GM23248 (cell line): ENCODE measurements at regions not wholly inside any gene's neighbourhood (a gene's known extent, or its start where the extent isn't known, plus 50 kb on each side); places are given as distances from the start of the nearest gene placed in this dataset.

Source experiments
- DNase-seq: peaks from one replicate; pipeline ENCODE4 v3.0.0-alpha.2; 2015
- H2AFZ ChIP-seq: fragments of 200-600 bp; sonication (generic); 2 replicates; pipeline ENCODE4 v1.6.1; 2016; ENCODE audit warnings: antibody characterized with exemption
- H3F3A ChIP-seq: fragments of 200-600 bp; sonication (generic); 2 replicates; pipeline ENCODE4 v1.6.1; 2016; ENCODE audit warnings: mild to moderate bottlenecking, antibody characterized with exemption, mixed run types; ENCODE audit not compliant: insufficient read depth
- H3K27ac ChIP-seq: fragments of 200-600 bp; sonication (generic); 2 replicates; pipeline ENCODE4 v1.5.1; 2016; ENCODE audit warnings: mild to moderate bottlenecking
- H3K27me3 ChIP-seq: fragments of 200-600 bp; sonication (generic); replicated peaks from 2 replicates; pipeline ENCODE4 v1.6.1; 2016; ENCODE audit warnings: mild to moderate bottlenecking; ENCODE audit not compliant: insufficient read depth
- H3K36me3 ChIP-seq: fragments of 200-600 bp; sonication (generic); 2 replicates; pipeline ENCODE4 v1.6.1; 2016; ENCODE audit warnings: low read depth, mild to moderate bottlenecking
- H3K4me1 ChIP-seq: fragments of 200-600 bp; sonication (generic); 2 replicates; pipeline ENCODE4 v1.6.1; 2016; ENCODE audit warnings: mild to moderate bottlenecking; ENCODE audit not compliant: insufficient read depth
- H3K4me2 ChIP-seq: fragments of 200-600 bp; sonication (generic); one replicate; pipeline ENCODE4 v1.6.1; 2016; ENCODE audit warnings: mild to moderate bottlenecking; ENCODE audit not compliant: unreplicated experiment
- H3K4me3 ChIP-seq: fragments of 200-600 bp; sonication (generic); 2 replicates; pipeline ENCODE4 v1.5.1; 2016; ENCODE audit warnings: mild to moderate bottlenecking
- H3K79me2 ChIP-seq: fragments of 200-600 bp; sonication (generic); 2 replicates; pipeline ENCODE4 v1.6.1; 2016; ENCODE audit warnings: mild to moderate bottlenecking; ENCODE audit not compliant: insufficient read depth
- H3K9ac ChIP-seq: fragments of 200-600 bp; sonication (generic); 2 replicates; pipeline ENCODE4 v1.6.1; 2016; ENCODE audit warnings: mild to moderate bottlenecking
- H3K9me2 ChIP-seq: fragments of 200-600 bp; sonication (generic); 2 replicates; pipeline ENCODE4 v1.6.1; 2016; ENCODE audit warnings: mixed run types, mild to moderate bottlenecking, moderate library complexity; ENCODE audit not compliant: insufficient read depth
- H3K9me3 ChIP-seq: fragments of 200-600 bp; sonication (generic); one replicate; pipeline ENCODE4 v1.6.1; 2017; ENCODE audit warnings: low read depth
- H4K20me1 ChIP-seq: fragments of 200-600 bp; sonication (generic); 2 replicates; pipeline ENCODE4 v1.6.0; 2016; ENCODE audit not compliant: insufficient read depth
- EZH2 ChIP-seq: fragments of 200-600 bp; sonication (generic); IDR thresholded peaks from 2 replicates; pipeline ENCODE4 v1.6.1; 2018; ENCODE audit warnings: antibody characterized with exemption, mild to moderate bottlenecking; ENCODE audit not compliant: insufficient read depth, poor library complexity, severe bottlenecking
- EZH2phosphoT487 ChIP-seq: fragments of 200-600 bp; sonication (generic); IDR thresholded peaks from 2 replicates; pipeline ENCODE4 v1.6.1; 2018; ENCODE audit warnings: antibody characterized with exemption, moderate library complexity, mild to moderate bottlenecking, low read depth; ENCODE audit not compliant: insufficient read depth
- WGBS, 2 experiments: methylation state at CpG; one replicate each; pipeline ENCODE4 v1.1.6; 2015 to 2017; ENCODE audit warnings: low lambda C conversion rate in 2 of 2, low coverage in 1 of 2; ENCODE audit errors: missing lambda C conversion rate in 2 of 2; 5-methylcytosine and 5-hydroxymethylcytosine counted together
- in situ Hi-C: fragments of 300-500 bp; cut with MboI; formaldehyde crosslinking; loops from 2 replicates; pipeline ENCODE4 v1.15.0; 2020

DNA sequence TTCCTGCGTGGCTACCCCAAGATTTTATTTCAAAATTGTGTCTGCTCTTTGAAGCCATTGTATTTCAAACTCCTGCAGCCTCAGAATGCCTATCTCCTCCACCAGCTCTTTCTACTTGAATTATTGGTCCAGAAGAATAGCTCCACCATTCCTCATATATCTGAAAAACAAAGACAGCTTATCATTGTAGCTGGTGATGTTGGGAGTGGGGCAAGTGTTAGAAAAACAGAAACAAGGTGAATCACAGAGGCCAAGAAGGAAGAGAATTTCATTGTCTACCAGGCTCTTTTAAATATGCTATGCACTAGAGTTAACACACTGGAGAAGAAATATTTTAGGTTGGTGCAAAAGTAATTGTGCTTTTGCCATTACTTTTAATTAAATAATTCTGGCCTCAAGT is 307.9 kb upstream of the ROPN1 start:
- no peak overlapping the region for H3K4me3 ChIP-seq
- 67 to 81% methylated on average over 1 of the region's 1 CpG for WGBS, 2 experiments
- no peak overlapping the region for H2AFZ ChIP-seq
- in situ Hi-C loops = no loop called here
- H3K4me2 ChIP-seq = no peak overlapping the region
- peaks cover 14% of the 10 kb centered on the region; the same call in 1 of the 2 replicates for H3K27me3 ChIP-seq
- no peak for DNase-seq
- H3K9ac ChIP-seq = no peak overlapping the region
- no peaks in the 10 kb centered on the region for H3K9me3 ChIP-seq
- no peak overlapping the region for H3K27ac ChIP-seq
- TF ChIP-seq EZH2phosphoT487 (no peak), EZH2 (no peak)
- H3F3A ChIP-seq = no peaks in the 10 kb centered on the region
- no peaks in the 10 kb centered on the region for H3K4me1 ChIP-seq
- no peaks in the 10 kb centered on the region for H4K20me1 ChIP-seq
- H3K79me2 ChIP-seq = no peaks in the 10 kb centered on the region
- no peaks in the 10 kb centered on the region for H3K36me3 ChIP-seq
- no peaks in the 10 kb centered on the region for H3K9me2 ChIP-seq

DNA sequence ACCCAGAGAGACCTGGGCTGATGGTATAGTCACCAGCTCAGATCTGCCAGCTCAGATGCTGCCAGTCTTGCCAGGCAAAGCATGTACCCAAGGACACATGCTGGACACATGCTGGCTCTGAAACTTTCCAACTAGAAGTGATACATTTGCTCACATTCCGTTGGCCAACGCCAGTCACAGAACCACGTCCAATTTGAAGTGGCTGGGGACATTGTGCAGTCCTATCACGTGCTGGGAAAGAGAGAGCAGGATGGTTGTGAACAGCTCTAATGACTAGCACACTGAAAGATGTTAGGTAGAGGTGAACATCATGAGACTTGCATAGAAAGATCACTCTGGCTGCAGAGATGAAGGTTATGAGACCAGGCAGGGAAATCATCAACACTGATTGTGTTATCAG is 308.5 kb upstream of the ROPN1 start:
- Histone ChIP-seq H3K9ac (no peak overlapping the region), H4K20me1 (no peaks in the 10 kb centered on the region), H3K36me3 (no peaks in the 10 kb centered on the region), H3K27ac (no peak overlapping the region), H3K4me3 (no peak overlapping the region), H2AFZ (no peak overlapping the region), H3K9me2 (no peaks in the 10 kb centered on the region), H3F3A (no peaks in the 10 kb centered on the region), H3K27me3 (peaks cover 14% of the 10 kb centered on the region; the same call in 1 of the 2 replicates), H3K9me3 (no peaks in the 10 kb centered on the region), H3K4me2 (no peak overlapping the region), H3K4me1 (no peaks in the 10 kb centered on the region), H3K79me2 (no peaks in the 10 kb centered on the region)
- in situ Hi-C loops = no loop called here
- no peak for DNase-seq
- TF ChIP-seq EZH2phosphoT487 (no peak), EZH2 (no peak)
- 39 to 47% methylated on average over 4 of the region's 4 CpGs for WGBS, 2 experiments

DNA sequence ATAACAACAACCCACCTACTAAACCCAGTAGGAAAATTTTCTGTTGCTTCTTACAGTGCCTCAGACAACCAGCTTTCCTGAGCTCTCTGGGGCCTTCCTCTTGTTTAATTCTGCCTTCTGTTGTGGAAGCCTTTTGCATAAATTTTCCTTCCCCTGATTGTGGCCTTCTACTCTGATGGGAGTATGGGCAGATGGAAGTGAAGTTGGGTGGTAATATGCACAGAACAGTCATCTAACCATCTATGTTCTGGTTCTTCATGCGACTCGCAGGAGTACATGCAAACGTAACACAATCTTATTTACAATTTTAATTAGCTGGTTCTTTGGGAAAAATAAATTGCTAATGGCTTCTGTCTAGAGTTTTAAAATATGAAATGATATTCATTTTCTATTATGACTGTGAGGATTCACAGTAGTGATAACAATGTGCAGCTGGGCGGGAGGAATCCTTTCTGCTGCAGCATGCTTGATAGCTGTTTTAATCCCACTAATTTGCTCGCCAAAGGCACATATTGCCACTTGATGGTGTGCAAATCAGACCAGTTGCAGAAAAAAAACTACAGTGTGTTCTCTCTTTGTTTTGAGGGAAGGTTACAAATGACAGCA is 311.5 kb upstream of the ROPN1 start:
- H3K9me3 ChIP-seq = no peaks in the 10 kb centered on the region
- no peak for DNase-seq
- H4K20me1 ChIP-seq = no peaks in the 10 kb centered on the region
- H3F3A ChIP-seq = no peaks in the 10 kb centered on the region
- H3K79me2 ChIP-seq = no peaks in the 10 kb centered on the region
- H3K27me3 ChIP-seq = peaks cover 9% of the 10 kb centered on the region; the same call in 1 of the 2 replicates
- in situ Hi-C loops = no loop called here
- no peak overlapping the region for H3K27ac ChIP-seq
- no peaks in the 10 kb centered on the region for H3K36me3 ChIP-seq
- H3K4me3 ChIP-seq = no peak overlapping the region
- H2AFZ ChIP-seq = no peak overlapping the region
- WGBS, 2 experiments = 52 to 62% methylated on average over 5 of the region's 5 CpGs
- H3K4me1 ChIP-seq = no peaks in the 10 kb centered on the region
- H3K9me2 ChIP-seq = no peaks in the 10 kb centered on the region
- TF ChIP-seq EZH2 (no peak), EZH2phosphoT487 (no peak)
- H3K9ac ChIP-seq = no peak overlapping the region
- no peak overlapping the region for H3K4me2 ChIP-seq

DNA sequence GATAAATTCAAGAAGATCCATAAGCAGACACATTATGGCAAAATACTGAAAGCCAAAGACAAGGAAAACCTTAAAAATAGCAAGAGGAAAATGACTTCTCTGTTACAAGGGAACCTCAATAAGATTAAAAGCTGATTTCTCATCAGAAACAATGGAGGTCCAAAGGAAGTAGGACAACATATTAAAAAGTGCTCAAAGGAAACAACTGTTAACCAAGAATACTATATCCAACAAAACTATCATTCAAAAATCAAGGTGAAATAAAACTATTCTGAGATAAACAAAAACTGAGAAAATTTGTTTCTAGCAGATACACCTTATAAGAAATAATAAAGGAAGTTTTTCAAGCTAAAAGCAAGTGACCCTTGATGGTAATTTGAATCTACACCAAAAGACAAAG is 314.7 kb upstream of the ROPN1 start:
- DNase-seq = no peak
- in situ Hi-C loops = no loop called here
- Histone ChIP-seq H4K20me1 (no peaks in the 10 kb centered on the region), H3K9me2 (no peaks in the 10 kb centered on the region), H3K36me3 (no peaks in the 10 kb centered on the region), H3K4me1 (no peaks in the 10 kb centered on the region), H2AFZ (no peak overlapping the region), H3K27me3 (no peaks in the 10 kb centered on the region), H3K4me3 (no peak overlapping the region), H3F3A (no peaks in the 10 kb centered on the region), H3K9ac (no peak overlapping the region), H3K79me2 (no peaks in the 10 kb centered on the region), H3K27ac (no peak overlapping the region), H3K4me2 (no peak overlapping the region), H3K9me3 (no peaks in the 10 kb centered on the region)
- TF ChIP-seq EZH2 (no peak), EZH2phosphoT487 (no peak)

DNA sequence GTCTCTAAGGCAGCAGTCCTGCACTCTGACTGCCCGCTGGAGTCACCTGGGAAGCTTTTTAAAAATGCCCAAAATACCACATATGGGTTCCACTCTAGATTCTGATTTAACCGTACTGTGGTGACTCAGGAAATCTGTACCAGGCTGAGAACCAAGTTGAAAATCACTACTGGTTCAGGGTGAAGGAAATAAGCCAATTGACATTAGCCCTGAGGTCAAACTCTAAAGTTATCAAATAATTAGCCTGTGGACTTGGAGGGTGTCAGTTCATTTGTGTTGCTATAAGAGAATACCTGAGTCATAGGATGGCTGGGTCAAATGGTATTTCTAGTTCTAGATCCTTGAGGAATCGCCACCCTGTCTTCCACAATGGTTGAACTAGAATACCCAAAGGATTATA is 321.7 kb upstream of the ROPN1 start:
- TF ChIP-seq EZH2phosphoT487 = no peak
- TF ChIP-seq EZH2 = no peak
- no peaks in the 10 kb centered on the region for H3K36me3 ChIP-seq
- no peaks in the 10 kb centered on the region for H3K27me3 ChIP-seq
- H3K79me2 ChIP-seq = no peaks in the 10 kb centered on the region
- H2AFZ ChIP-seq = no peak overlapping the region
- DNase-seq = no peak
- no peaks in the 10 kb centered on the region for H3F3A ChIP-seq
- no peak overlapping the region for H3K27ac ChIP-seq
- H3K9me2 ChIP-seq = no peaks in the 10 kb centered on the region
- H3K4me1 ChIP-seq = no peaks in the 10 kb centered on the region
- H3K9me3 ChIP-seq = no peaks in the 10 kb centered on the region
- no peak overlapping the region for H3K4me2 ChIP-seq
- 77 to 82% methylated on average over 3 of the region's 3 CpGs for WGBS, 2 experiments
- in situ Hi-C loops = no loop called here
- H3K9ac ChIP-seq = no peak overlapping the region
- H4K20me1 ChIP-seq = no peaks in the 10 kb centered on the region
- no peak overlapping the region for H3K4me3 ChIP-seq
